ENCODE measurements at regions not wholly inside any gene's neighbourhood (a gene's known extent, or its start where the extent isn't known, plus 50 kb on each side); places are given as distances from the start of the nearest gene placed in this dataset.

DNA sequence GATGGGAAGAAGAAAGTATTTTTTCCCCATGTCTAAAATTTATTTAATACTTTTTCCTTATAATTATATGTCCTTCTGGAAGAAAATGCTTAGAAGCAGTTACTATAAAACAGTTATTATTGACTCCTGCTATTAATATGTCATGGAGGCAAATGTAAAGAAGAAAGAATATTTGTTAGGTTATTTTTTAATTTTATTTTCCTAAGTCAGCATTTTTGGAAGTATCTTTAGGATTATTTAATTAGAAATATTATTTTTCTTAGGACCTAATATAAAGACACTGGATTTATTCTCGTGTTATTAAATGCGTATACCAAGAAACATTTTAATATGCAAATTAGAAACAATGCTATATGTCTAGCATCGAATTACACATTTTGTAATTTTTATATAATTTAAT is 687.7 kb downstream of the TRAM1L1 start:
- TF ChIP-seq FOXP2 (optimal IDR thresholded peaks at IDR 0.05; ENCODE audit: borderline replicate concordance, extremely low read depth, extremely low read length, insufficient read depth) (no peak), POLR2AphosphoS5 (IDR thresholded peaks at IDR 0.05; ENCODE audit: low read depth, low read length) (no peak)

All from PFSK-1 (cell line).